ENCODE measurements at regions not wholly inside any gene's neighbourhood (a gene's known extent, or its start where the extent isn't known, plus 50 kb on each side); places are given as distances from the start of the nearest gene placed in this dataset.

GRCh38 chr12:28065374-28065773 is 92.8 kb upstream of the PTHLH start:
- TF ChIP-seq POLR2A (IDR thresholded peaks at IDR 0.05) (no peak), CTCF (IDR thresholded peaks at IDR 0.05) (no peak)
- 60 to 71% methylated on average over 2 of the region's 2 CpGs for WGBS, 2 donors
- intact Hi-C loops (cut with DNase I; ENCODE audit: low total_unique reads): no loop called here

GRCh38 chr12:28065889-28066630 is 93.5 kb upstream of the PTHLH start:
- WGBS, 2 donors: 38 to 48% methylated on average over 1 of the region's 1 CpG
- TF ChIP-seq POLR2A (IDR thresholded peaks at IDR 0.05) (no peak), CTCF (IDR thresholded peaks at IDR 0.05) (no peak)
- DNase-seq (ENCODE audit: low spot score in 2 of 2): no peak
- intact Hi-C loops (cut with DNase I; ENCODE audit: low total_unique reads): no loop called here
- no peak overlapping the region for H3K4me3 ChIP-seq (ENCODE audit: low read depth, poor library complexity, severe bottlenecking)

More at GRCh38 chr12:28065374-28065773, 92.8 kb upstream of the PTHLH start:
- DNase-seq (ENCODE audit: low spot score in 2 of 2): no peak
- no peak overlapping the region for H3K4me3 ChIP-seq (ENCODE audit: low read depth, poor library complexity, severe bottlenecking)

DNA sequence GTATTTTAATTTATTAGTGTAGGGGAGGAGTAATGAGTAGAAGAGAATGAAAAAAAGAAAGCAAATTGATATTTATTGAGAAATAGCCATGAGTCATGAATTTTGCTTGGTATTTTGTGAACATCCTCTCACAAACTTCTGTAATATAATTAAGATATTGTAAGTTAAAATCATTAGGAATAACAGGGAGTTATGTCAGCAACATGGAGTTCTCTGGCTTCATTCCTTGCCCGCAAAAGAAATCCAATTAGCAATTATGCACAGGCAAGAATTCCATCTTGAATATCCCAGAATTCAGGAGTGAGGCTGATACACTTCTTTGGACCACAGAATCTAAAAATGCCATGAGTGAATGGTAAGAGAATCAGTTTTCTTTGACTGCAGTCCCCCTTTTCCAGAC is 94.3 kb upstream of the PTHLH start:
- TF ChIP-seq POLR2A (IDR thresholded peaks at IDR 0.05): no peak
- no peak for TF ChIP-seq CTCF (IDR thresholded peaks at IDR 0.05)
- intact Hi-C loops (cut with DNase I; ENCODE audit: low total_unique reads): no loop called here
- 78 to 88% methylated on average over 1 of the region's 1 CpG for WGBS, 2 donors
- DNase-seq (ENCODE audit: low spot score in 2 of 2): no peak
- H3K4me3 ChIP-seq (ENCODE audit: low read depth, poor library complexity, severe bottlenecking): no peak overlapping the region

DNA sequence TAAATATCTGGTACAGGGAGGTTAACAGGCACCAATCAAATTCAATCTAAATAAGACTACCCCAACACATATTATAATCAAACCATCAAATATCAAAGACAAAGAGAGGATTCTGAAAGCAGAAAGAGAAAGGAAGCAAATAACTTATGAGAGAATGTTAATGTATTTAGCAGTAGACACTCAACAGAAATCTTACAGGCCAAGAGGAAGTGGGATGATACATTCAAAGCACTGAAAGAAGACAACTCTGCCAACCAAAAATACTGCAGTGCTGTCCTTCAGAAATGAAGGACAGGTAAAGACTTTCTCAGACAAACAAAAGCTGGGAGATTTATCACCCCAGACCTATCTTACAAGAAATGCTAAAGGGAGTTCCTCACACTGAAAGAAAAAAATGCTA is 95.9 kb upstream of the PTHLH start:
- TF ChIP-seq CTCF (IDR thresholded peaks at IDR 0.05) (no peak), POLR2A (IDR thresholded peaks at IDR 0.05) (no peak)
- intact Hi-C loops (cut with DNase I; ENCODE audit: low total_unique reads): no loop called here
- no peak overlapping the region for H3K4me3 ChIP-seq (ENCODE audit: low read depth, poor library complexity, severe bottlenecking)
- no peak for DNase-seq (ENCODE audit: low spot score in 2 of 2)

- H3K4me3 ChIP-seq (ENCODE audit: low read depth, poor library complexity, severe bottlenecking): no peak overlapping the region
- DNase-seq (ENCODE audit: low spot score in 2 of 2): no peak
- intact Hi-C loops (cut with DNase I; ENCODE audit: low total_unique reads): no loop called here
- TF ChIP-seq POLR2A (IDR thresholded peaks at IDR 0.05): no peak
- no peak for TF ChIP-seq CTCF (IDR thresholded peaks at IDR 0.05)
Observed at GRCh38 chr12:28079539-28079938, 107.0 kb upstream of the PTHLH start.

- no peak overlapping the region for H3K4me3 ChIP-seq (ENCODE audit: low read depth, poor library complexity, severe bottlenecking)
- 22 to 34% methylated on average over 1 of the region's 1 CpG for WGBS, 2 donors
- no peak for DNase-seq (ENCODE audit: low spot score in 2 of 2)
- TF ChIP-seq CTCF (IDR thresholded peaks at IDR 0.05) (no peak), POLR2A (IDR thresholded peaks at IDR 0.05) (no peak)
- intact Hi-C loops (cut with DNase I; ENCODE audit: low total_unique reads): no loop called here
Observed at GRCh38 chr12:28082096-28082495, 108.2 kb upstream of the CCDC91 start.
